Hepatocyte (in vitro differentiated cells): ENCODE measurements at regions not wholly inside any gene's neighbourhood (a gene's known extent, or its start where the extent isn't known, plus 50 kb on each side); places are given as distances from the start of the nearest gene placed in this dataset.

Experiments
- DNase-seq: peaks from one replicate; pipeline ENCODE4 v3.0.0-alpha.2; 2016; ENCODE audit warnings: low spot score
- H2AFZ ChIP-seq: fragments of 200-600 bp; sonication (generic); 2 replicates; pipeline ENCODE4 v1.6.0; 2016; ENCODE audit warnings: antibody characterized with exemption, mild to moderate bottlenecking
- H3K27ac ChIP-seq: fragments of 200-600 bp; sonication (generic); 2 replicates; pipeline ENCODE4 v1.5.1; 2016; ENCODE audit warnings: mild to moderate bottlenecking
- H3K27me3 ChIP-seq: fragments of 200-600 bp; sonication (generic); 2 replicates; pipeline ENCODE4 v1.6.1; 2016
- H3K36me3 ChIP-seq: fragments of 200-600 bp; sonication (generic); replicated peaks from 2 replicates; pipeline ENCODE4 v1.5.1; 2016; ENCODE audit warnings: low read depth; ENCODE audit not compliant: insufficient read depth
- H3K4me1 ChIP-seq: fragments of 200-600 bp; sonication (generic); 2 replicates; pipeline ENCODE4 v1.5.1; 2016; ENCODE audit warnings: mild to moderate bottlenecking, moderate library complexity; ENCODE audit not compliant: insufficient read depth
- H3K4me2 ChIP-seq: fragments of 200-600 bp; sonication (generic); 2 replicates; pipeline ENCODE4 v1.6.0; 2016
- H3K4me3 ChIP-seq: fragments of 200-600 bp; sonication (generic); 2 replicates; pipeline ENCODE4 v1.5.1; 2016; ENCODE audit warnings: mild to moderate bottlenecking
- H3K79me2 ChIP-seq: fragments of 200-600 bp; sonication (generic); 2 replicates; pipeline ENCODE4 v1.6.0; 2017; ENCODE audit warnings: mild to moderate bottlenecking
- H3K9me2 ChIP-seq: fragments of 200-600 bp; sonication (generic); replicated peaks from 2 replicates; pipeline ENCODE4 v1.6.0; 2017; ENCODE audit warnings: mild to moderate bottlenecking; ENCODE audit not compliant: insufficient read depth
- H3K9me3 ChIP-seq: fragments of 200-600 bp; sonication (generic); 2 replicates; pipeline ENCODE4 v1.5.1; 2016; ENCODE audit warnings: low read depth, mild to moderate bottlenecking
- H4K20me1 ChIP-seq: fragments of 200-600 bp; sonication (generic); 2 replicates; pipeline ENCODE4 v1.6.0; 2016; ENCODE audit warnings: mild to moderate bottlenecking; ENCODE audit not compliant: insufficient read depth, poor library complexity, severe bottlenecking
- EZH2 ChIP-seq: fragments of 200-600 bp; sonication (generic); IDR thresholded peaks from 2 replicates; pipeline ENCODE4 v1.6.1; 2016; ENCODE audit warnings: antibody characterized with exemption, mild to moderate bottlenecking, borderline replicate concordance
- EZH2phosphoT487 ChIP-seq: fragments of 200-600 bp; sonication (generic); IDR thresholded peaks from one replicate; pipeline ENCODE4 v1.6.1; 2018; ENCODE audit warnings: antibody characterized with exemption, mild to moderate bottlenecking, low read depth, moderate library complexity; ENCODE audit not compliant: unreplicated experiment, severe bottlenecking
- WGBS: methylation state at CpG from one replicate; pipeline ENCODE4 v1.1.6; 2016; ENCODE audit warnings: low lambda C conversion rate; ENCODE audit errors: missing lambda C conversion rate; 5-methylcytosine and 5-hydroxymethylcytosine counted together
- TF ChIP-seq, protein P1 (sequence below): fragments of 200-600 bp; sonication (generic); IDR thresholded peaks from 2 replicates; pipeline ENCODE4 v1.5.1; 2016; ENCODE audit warnings: antibody characterized with exemption, mild to moderate bottlenecking; ENCODE audit not compliant: poor library complexity

DNA sequence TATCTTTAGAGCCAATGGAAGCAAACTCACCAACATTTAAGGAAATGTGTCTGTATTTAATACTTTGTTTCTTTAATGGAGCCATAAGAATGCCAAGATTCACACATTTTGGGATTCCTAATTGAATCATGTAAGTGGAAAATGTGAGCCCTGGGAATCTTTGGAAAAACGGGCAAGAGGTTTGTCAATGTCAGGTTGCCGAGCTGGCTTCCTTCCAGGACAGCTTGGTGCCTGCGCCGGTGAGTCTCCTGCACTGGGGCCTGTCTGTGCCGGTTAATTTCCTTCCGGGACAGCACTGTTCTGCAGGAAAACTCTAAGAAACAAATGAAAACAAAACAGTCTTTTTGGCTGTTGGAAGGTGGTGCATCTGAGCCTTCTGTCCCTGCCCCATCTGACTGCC is 210.6 kb downstream of the HAPSTR1 start:
- TF ChIP-seq EZH2, result no peak
- TF ChIP-seq EZH2phosphoT487, result no peak
- TF ChIP-seq, protein P1, sequence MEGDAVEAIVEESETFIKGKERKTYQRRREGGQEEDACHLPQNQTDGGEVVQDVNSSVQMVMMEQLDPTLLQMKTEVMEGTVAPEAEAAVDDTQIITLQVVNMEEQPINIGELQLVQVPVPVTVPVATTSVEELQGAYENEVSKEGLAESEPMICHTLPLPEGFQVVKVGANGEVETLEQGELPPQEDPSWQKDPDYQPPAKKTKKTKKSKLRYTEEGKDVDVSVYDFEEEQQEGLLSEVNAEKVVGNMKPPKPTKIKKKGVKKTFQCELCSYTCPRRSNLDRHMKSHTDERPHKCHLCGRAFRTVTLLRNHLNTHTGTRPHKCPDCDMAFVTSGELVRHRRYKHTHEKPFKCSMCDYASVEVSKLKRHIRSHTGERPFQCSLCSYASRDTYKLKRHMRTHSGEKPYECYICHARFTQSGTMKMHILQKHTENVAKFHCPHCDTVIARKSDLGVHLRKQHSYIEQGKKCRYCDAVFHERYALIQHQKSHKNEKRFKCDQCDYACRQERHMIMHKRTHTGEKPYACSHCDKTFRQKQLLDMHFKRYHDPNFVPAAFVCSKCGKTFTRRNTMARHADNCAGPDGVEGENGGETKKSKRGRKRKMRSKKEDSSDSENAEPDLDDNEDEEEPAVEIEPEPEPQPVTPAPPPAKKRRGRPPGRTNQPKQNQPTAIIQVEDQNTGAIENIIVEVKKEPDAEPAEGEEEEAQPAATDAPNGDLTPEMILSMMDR, result no peak
- DNase-seq, result no peak
- Histone ChIP-seq H3K4me1 (no peaks in the 10 kb centered on the region), H3K9me2 (no peaks in the 10 kb centered on the region), H3K9me3 (no peaks in the 10 kb centered on the region), H3K27ac (no peak overlapping the region), H2AFZ (no peak overlapping the region), H3K27me3 (no peaks in the 10 kb centered on the region), H3K4me3 (no peak overlapping the region), H3K36me3 (no peaks in the 10 kb centered on the region), H3K4me2 (no peak overlapping the region), H3K79me2 (no peaks in the 10 kb centered on the region), H4K20me1 (no peaks in the 10 kb centered on the region)
- WGBS, result 88% methylated on average over 6 of the region's 6 CpGs

- Histone ChIP-seq H3K36me3 (no peaks in the 10 kb centered on the region), H3K79me2 (no peaks in the 10 kb centered on the region), H3K4me2 (no peak overlapping the region), H3K9me3 (no peaks in the 10 kb centered on the region), H4K20me1 (no peaks in the 10 kb centered on the region), H3K27me3 (no peaks in the 10 kb centered on the region), H3K4me1 (peaks cover 11% of the 10 kb centered on the region), H3K9me2 (no peaks in the 10 kb centered on the region), H3K4me3 (no peak overlapping the region), H3K27ac (no peak overlapping the region), H2AFZ (no peak overlapping the region)
- no peak for DNase-seq
- TF ChIP-seq EZH2phosphoT487 (no peak), EZH2 (no peak)
- TF ChIP-seq, protein P1, result no peak
- WGBS, result 85% methylated on average over 3 of the region's 3 CpGs
Measured at GRCh38 chr16:9306753-9307152, 215.3 kb downstream of the HAPSTR1 start.

GRCh38 chr16:9307446-9307845 is 216.0 kb downstream of the HAPSTR1 start:
- Histone ChIP-seq H3K4me1 (peaks cover 11% of the 10 kb centered on the region), H3K36me3 (no peaks in the 10 kb centered on the region), H3K4me2 (no peak overlapping the region), H3K9me2 (no peaks in the 10 kb centered on the region), H3K27me3 (no peaks in the 10 kb centered on the region), H3K9me3 (no peaks in the 10 kb centered on the region), H4K20me1 (no peaks in the 10 kb centered on the region), H3K79me2 (no peaks in the 10 kb centered on the region), H3K4me3 (no peak overlapping the region), H2AFZ (no peak overlapping the region), H3K27ac (no peak overlapping the region)
- TF ChIP-seq EZH2phosphoT487 (no peak), EZH2 (no peak)
- TF ChIP-seq, protein P1, result no peak
- DNase-seq, result no peak
- WGBS, result 69% methylated on average over 4 of the region's 4 CpGs

DNA sequence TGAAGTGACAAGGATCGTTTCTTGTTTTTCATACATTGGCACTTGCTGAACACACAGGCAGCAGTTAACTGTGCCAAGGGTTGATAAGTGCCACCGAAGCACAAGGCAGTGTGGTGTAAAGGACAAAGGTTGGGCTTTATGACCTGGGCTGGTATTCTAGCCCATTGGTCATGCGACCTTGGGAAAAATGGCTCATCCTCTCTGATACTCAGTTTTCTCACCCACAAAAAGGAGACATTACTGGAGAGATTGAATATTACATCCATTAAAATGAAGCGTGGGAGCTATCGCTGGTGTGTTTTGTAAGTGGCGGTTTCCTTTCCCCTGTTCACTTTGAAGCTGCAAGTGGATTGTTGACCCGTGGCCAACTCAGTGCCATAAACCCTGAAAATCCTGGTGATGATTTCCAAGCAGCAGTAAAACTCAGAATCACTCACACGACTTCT is 216.9 kb downstream of the HAPSTR1 start:
- no peak overlapping the region for H2AFZ ChIP-seq
- DNase-seq, result peak; percentile 56
- H3K4me2 ChIP-seq, result peak overlapping the region; percentile 52
- 59% methylated on average over 8 of the region's 8 CpGs for WGBS
- no peaks in the 10 kb centered on the region for H3K9me3 ChIP-seq
- H4K20me1 ChIP-seq, result no peaks in the 10 kb centered on the region
- H3K27ac ChIP-seq, result peak overlapping the region; percentile 64
- no peaks in the 10 kb centered on the region for H3K9me2 ChIP-seq
- H3K4me3 ChIP-seq, result no peak overlapping the region
- TF ChIP-seq EZH2 (no peak), EZH2phosphoT487 (no peak)
- TF ChIP-seq, protein P1, result no peak
- H3K27me3 ChIP-seq, result no peaks in the 10 kb centered on the region
- no peaks in the 10 kb centered on the region for H3K36me3 ChIP-seq
- peaks cover 11% of the 10 kb centered on the region for H3K4me1 ChIP-seq
- H3K79me2 ChIP-seq, result no peaks in the 10 kb centered on the region
